HG03571 (cell line): ENCODE measurements at regions not wholly inside any gene's neighbourhood (a gene's known extent, or its start where the extent isn't known, plus 50 kb on each side); places are given as distances from the start of the nearest gene placed in this dataset.
"Not testable (repeated sequence)": the region's sequence is repeated elsewhere in the genome, so short reads cannot be mapped to it uniquely, and the experiment has no call there.

Source experiments
- ATAC-seq: cut with Tn5 transposase; IDR thresholded peaks from one replicate; pipeline ENCODE4 v1.9.1; 2021; ENCODE audit not compliant: unreplicated experiment

DNA sequence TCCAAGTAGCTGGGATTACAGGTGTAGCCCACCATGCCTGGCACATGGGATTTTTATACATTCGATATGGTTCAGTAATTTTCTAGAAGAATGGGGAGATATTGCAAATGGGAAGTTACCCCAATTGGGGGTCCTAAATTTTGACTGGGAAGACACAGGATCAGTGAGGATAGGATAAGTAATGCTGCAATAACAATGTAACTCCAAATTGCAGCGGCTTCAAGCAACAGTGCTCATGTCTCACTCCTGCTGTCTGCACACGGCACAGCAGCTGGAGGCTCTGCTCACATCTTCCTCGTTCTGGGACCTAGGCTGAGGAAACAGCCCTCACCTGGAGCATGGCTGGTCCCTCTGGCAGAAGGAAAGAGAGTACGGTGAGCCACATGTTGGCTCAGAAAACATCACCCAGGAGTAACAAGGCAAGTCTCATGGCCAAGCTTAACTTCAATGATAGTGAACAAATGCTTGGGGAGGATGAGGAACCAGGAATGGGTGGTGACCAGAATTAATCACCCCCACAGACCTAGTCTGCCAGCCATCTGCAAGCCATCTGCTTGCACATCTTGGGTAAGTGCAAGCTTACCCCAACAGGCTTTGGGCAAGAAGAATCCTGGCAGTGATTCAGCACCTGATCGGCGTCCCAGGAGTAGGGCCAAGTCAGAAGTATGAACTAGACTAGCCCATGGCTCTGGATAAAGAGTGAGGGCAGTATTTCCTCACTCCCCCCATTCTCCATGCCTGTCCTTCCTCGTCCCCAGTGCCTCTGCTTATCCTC is 229.2 kb downstream of the COPRS start:
- ATAC-seq: no peak

DNA sequence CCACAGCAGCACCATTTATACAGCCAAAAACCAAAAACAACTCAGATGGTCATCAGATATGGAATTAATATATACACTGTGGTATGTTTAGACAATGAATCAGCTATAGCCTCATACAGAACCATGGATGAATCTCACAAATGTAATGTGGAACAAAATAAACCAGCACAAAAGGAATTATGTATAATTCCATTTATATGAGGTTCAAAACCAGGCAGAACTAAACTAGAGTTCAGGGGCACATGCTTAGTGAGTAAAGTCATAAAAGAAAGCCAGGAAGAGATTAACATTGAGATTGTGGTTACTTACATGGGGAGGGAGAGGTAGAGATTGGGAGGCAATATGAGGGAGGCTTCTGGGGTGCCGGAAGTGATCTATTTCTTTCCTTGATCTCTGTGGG is 231.1 kb downstream of the COPRS start:
- no peak for ATAC-seq

DNA sequence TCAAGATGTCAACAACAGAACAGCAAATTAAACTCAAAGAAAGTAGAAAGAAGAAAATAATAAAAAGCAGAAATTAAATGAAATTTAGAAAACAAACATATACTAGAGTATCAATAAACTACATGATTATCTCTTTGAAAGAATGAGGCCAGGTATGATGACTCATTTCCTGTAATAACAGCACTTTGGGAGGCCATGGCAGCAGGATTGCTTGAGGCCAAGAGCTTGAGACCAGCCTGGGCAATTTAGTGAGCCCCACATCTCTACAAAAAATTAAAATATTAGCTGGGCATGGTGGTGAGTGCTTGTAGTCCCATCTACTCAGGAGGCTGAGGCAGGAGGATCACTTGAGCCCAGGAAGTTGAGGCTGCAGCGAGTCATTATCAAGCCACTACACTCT is 232.5 kb downstream of the RAB11FIP4 start:
- ATAC-seq: no peak

GRCh38 chr17:31622500-31622899 is 231.0 kb downstream of the RAB11FIP4 start:
- no peak for ATAC-seq

- ATAC-seq: no peak
These were observed 230.1 kb downstream of the RAB11FIP4 start for GRCh38 chr17:31621566-31621965.

- ATAC-seq: not testable (repeated sequence)
These were observed 219.6 kb downstream of the RAB11FIP4 start for GRCh38 chr17:31611053-31611452.

GRCh38 chr17:31609996-31610910 is 218.8 kb downstream of the RAB11FIP4 start:
- no peak for ATAC-seq

GRCh38 chr17:31609331-31609730 is 217.9 kb downstream of the RAB11FIP4 start:
- no peak for ATAC-seq

GRCh38 chr17:31608659-31609254 is 217.3 kb downstream of the RAB11FIP4 start:
- ATAC-seq: no peak

GRCh38 chr17:31605761-31606160 is 214.3 kb downstream of the RAB11FIP4 start:
- no peak for ATAC-seq

DNA sequence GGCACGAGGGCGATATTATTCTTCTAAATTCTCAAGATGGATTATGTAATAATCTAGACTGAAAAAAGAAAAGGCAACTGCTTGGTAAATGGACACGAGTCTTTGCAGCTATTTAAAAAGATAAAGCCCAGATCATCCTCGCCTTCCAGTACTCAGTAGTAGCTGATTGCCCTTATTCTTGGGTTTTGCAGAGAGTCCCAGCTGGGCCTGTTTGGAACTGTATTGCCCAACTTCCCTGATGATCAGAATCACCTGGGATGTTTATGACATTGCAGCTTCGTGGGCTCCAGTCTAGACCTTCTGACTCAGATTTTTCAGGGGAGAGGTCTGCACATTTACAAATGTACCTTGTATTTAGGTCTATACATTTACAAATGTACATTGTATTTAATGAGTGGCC is 213.5 kb downstream of the RAB11FIP4 start:
- ATAC-seq: no peak

DNA sequence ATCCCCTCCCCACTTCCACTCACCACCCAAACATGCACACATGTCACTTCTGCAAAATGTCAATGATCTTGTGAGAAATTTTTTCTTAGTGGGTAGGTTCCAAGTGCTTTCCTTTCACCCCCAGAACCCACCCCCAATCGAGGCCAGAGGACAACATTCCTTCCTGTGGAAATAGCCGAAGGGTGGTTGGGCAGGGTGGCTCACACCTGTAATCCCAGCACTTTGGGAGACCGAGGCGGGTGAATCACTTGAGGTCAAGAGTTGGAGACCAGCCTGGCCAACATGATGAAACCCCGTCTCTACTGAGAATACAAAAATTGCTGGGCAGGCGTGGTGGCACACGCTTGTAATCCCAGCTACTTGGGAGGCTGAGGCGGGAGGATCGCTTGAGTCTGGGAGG is 208.7 kb downstream of the RAB11FIP4 start:
- ATAC-seq: not testable (repeated sequence)

- no peak for ATAC-seq
These were observed 207.6 kb downstream of the RAB11FIP4 start for GRCh38 chr17:31598921-31599571.

- ATAC-seq: no peak
These were observed 206.9 kb downstream of the RAB11FIP4 start for GRCh38 chr17:31598399-31598782.

- ATAC-seq: no peak
These were observed 206.3 kb downstream of the RAB11FIP4 start for GRCh38 chr17:31597646-31598398.

DNA sequence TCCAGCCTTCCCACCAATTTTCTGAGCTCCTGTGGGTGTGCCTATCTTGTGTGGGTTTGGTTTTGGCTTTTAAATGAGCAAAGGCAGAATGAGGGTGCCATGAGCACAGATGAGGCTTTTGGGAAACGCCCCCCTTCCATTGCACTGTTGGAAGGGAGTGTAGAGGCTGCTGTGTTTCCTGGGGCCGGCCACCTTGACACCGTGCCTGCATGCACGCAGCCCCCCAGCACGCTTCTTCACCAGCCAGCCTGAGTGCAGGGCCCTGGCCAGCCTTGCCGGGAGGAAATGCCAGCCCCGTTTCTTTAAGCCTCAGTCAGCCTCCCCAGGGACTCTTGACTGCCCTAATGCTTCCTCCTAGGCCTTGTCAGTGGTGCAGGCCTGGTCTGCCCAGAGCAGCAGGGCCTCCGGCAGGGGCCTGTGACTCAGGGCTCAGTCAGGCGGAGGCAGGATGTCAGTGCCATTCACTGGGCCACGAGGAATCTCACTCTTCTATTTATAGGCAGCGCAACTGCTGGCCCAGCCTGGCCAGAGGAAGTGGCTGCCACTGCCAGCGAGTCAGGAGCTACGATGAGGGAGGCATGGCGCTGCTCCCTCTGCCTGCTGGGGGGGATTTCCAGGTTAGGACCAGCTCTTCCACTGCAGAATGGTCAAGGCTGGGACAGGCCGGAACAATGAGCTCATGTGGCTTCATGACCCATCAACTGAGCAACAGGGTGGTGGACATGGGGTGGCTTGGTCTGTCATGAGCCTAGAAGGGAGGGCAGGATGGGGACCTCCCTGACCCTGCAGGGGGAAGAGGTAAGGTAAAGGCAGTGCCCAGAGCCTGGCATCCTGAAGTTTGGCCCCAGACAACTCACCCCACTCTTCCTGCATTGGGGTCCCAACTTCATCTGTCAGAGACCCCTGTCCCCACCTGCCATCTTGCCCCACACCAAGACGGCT is 205.2 kb downstream of the RAB11FIP4 start:
- peak; percentile 85 for ATAC-seq

DNA sequence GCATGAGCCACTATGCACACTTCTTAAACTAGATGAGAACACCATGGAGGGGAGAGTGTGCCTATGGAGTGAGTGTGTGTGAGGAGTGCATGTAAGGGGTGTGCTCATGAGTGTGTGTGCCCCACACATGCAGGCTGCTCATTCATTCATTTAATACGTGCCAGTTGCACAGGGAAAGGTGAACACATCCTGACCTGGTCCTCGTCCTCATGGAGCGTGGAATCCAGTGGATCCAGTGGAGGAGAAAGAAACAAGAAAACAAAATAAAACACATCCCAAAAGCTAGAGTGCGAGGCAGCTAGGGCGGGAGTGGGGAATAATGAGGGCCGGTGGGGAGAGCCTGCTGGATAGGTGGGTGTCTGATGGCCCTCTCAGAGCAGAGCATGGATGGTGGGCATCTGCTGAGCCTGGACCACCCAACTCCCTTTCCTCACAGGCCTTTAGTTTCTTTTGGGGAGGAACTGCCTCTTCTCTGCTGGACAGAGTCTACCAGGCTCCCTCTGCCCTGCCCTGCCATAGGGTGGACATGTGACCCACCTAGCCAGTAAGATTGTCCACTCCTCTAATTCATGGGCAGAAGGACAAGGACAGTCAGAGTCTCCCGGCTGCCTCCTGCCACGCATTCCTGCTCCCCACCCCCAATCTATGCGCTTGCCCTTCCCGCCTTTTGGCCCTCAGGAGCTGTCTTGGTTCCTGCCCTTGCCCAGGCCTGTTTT is 204.3 kb downstream of the RAB11FIP4 start:
- no peak for ATAC-seq

DNA sequence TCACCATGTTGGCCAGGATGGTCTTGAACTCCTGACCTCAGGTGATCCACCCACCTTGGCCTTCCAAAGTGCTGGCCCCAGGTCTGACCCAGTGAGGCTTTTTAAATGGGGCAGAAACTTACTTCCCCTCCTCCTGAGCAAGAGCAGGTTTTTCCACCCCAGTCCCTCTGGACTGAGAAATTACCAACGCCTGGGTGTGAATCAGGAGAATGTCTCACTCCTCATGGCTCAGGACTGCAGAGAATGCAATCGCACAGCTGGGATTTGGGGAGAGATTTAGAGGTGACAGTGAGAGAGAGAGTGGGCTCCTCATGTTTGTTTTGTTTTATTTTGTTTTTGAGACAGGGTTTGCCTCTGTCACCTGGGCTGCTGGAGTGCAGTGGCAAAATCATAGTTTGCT is 203.6 kb downstream of the RAB11FIP4 start:
- ATAC-seq: no peak

- ATAC-seq: no peak
These were observed 202.9 kb downstream of the RAB11FIP4 start for GRCh38 chr17:31594416-31594815.
